Thyroid gland (tissue), 4 donors: ENCODE measurements at regions not wholly inside any gene's neighbourhood (a gene's known extent, or its start where the extent isn't known, plus 50 kb on each side); places are given as distances from the start of the nearest gene placed in this dataset.
"Not testable (repeated sequence)": the region's sequence is repeated elsewhere in the genome, so short reads cannot be mapped to it uniquely, and the experiment has no call there.

ENCODE experiments used
- DNase-seq, 2 donors: peaks; one replicate each; pipeline ENCODE4 v3.0.0-alpha.2; 2019
- H3K27ac ChIP-seq, 3 donors: fragments of 200-600 bp; sonication (generic); 1 replicate in 2 of 3; 2 replicates in 1 of 3; pipeline ENCODE4 v1.5.1; 2016 to 2019; ENCODE audit warnings: mild to moderate bottlenecking in 1 of 3, moderate library complexity in 1 of 3
- H3K27me3 ChIP-seq: fragments of 200-600 bp; sonication (generic); one replicate; pipeline ENCODE4 v1.5.1; 2019
- H3K36me3 ChIP-seq, 2 donors: fragments of 200-600 bp; sonication (generic); one replicate each; pipeline ENCODE4 v1.5.1; 2016 to 2019
- H3K4me1 ChIP-seq, 2 donors: fragments of 200-600 bp; sonication (generic); one replicate each; pipeline ENCODE4 v1.5.1; 2017 to 2019
- H3K4me3 ChIP-seq, 3 donors: fragments of 200-600 bp; sonication (generic); replicated peaks in 1 of 3; 1 replicate in 2 of 3; 2 replicates in 1 of 3; pipeline ENCODE4 v1.5.1; 2016; ENCODE audit warnings: mild to moderate bottlenecking in 1 of 3
- H3K9me3 ChIP-seq: fragments of 200-600 bp; sonication (generic); one replicate; pipeline ENCODE4 v1.5.1; 2017
- POLR2A ChIP-seq, 2 donors: fragments of 450-650 bp; IDR thresholded peaks; one replicate each; pipeline ENCODE4 v1.6.1; 2017; ENCODE audit warnings: antibody characterized with exemption in 2 of 2, mild to moderate bottlenecking in 2 of 2, moderate library complexity in 1 of 2
- WGBS, 2 donors: methylation state at CpG; one replicate each; pipeline ENCODE4 v1.1.5; 2017; 5-methylcytosine and 5-hydroxymethylcytosine counted together
- intact Hi-C: fragments of 100-400 bp; cut with DNase I; formaldehyde crosslinking; loops from one replicate; pipeline ENCODE4 v1.15.1; 2023
- TF ChIP-seq, protein P1 (sequence below), 6 experiments: fragments of 200-600 bp in 3 of 6; fragments of 450-650 bp in 3 of 6; sonication (generic) in 3 of 6; IDR thresholded peaks; one replicate each; pipeline ENCODE4 v1.5.1; 2016 to 2019; ENCODE audit warnings: antibody characterized with exemption in 6 of 6, mild to moderate bottlenecking in 2 of 6, inconsistent platforms in 1 of 6, moderate library complexity in 1 of 6

DNA sequence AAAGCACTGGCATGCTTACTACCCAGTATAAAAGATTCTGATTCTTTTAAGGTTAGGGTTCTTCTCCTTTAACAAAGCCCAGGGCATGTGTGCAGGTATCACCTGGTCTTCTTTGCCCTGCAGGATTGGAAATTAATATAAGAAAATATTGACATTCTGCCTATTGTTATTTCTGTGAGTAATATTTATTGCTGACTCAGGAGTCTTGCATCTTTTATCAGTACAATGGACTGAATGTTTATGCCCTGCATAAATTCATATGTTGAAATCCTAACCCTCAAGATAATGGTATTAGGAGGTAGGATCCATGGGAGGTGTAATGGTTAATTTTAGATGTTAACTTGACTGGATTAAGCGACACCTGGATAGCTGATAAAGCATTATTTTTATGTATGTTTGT lies 189.0 kb downstream of the LRRC70 start:
- DNase-seq, result no peak
- H3K9me3 ChIP-seq, result no peaks in the 10 kb centered on the region
- H3K27me3 ChIP-seq, result no peaks in the 10 kb centered on the region
- intact Hi-C loops, result no loop called here
- H3K36me3 ChIP-seq, result no peaks in the 10 kb centered on the region
- no peaks in the 10 kb centered on the region for H3K4me1 ChIP-seq
- TF ChIP-seq, protein P1, sequence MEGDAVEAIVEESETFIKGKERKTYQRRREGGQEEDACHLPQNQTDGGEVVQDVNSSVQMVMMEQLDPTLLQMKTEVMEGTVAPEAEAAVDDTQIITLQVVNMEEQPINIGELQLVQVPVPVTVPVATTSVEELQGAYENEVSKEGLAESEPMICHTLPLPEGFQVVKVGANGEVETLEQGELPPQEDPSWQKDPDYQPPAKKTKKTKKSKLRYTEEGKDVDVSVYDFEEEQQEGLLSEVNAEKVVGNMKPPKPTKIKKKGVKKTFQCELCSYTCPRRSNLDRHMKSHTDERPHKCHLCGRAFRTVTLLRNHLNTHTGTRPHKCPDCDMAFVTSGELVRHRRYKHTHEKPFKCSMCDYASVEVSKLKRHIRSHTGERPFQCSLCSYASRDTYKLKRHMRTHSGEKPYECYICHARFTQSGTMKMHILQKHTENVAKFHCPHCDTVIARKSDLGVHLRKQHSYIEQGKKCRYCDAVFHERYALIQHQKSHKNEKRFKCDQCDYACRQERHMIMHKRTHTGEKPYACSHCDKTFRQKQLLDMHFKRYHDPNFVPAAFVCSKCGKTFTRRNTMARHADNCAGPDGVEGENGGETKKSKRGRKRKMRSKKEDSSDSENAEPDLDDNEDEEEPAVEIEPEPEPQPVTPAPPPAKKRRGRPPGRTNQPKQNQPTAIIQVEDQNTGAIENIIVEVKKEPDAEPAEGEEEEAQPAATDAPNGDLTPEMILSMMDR (IDR thresholded peaks at IDR 0.05), result no peak
- no peak for TF ChIP-seq POLR2A (IDR thresholded peaks at IDR 0.05)
- 81 to 92% methylated on average over 1 of the region's 1 CpG for whole genome bisulfite sequencing, 2 donors
- H3K27ac ChIP-seq, result no peak overlapping the region
- H3K4me3 ChIP-seq, result no peak overlapping the region

DNA sequence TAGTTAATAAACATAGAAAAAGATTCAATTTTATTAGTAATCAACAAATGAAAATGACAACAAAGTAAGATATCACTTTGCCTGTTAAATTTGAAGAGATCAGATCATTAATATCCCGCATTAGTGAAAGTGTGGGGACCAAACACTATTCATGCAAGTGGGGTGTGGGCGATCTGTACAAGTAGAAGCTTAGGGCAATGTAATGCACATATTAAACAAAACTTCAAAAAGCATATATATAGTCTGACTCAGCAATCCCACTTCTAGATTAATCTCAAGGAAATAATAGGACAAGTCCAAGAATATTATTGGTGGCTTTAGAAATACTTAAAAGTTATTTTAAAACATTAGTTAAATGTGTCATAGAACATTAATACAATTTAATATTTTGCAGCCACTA lies 188.5 kb downstream of the LRRC70 start:
- 94 to 97% methylated on average over 2 of the region's 2 CpGs for WGBS, 2 donors
- DNase-seq, result no peak
- H3K9me3 ChIP-seq, result no peaks in the 10 kb centered on the region
- H3K27me3 ChIP-seq, result no peaks in the 10 kb centered on the region
- intact Hi-C loops, result no loop called here
- no peaks in the 10 kb centered on the region for H3K36me3 ChIP-seq
- no peak overlapping the region for H3K27ac ChIP-seq
- TF ChIP-seq, protein P1 (IDR thresholded peaks at IDR 0.05), result no peak
- TF ChIP-seq POLR2A (IDR thresholded peaks at IDR 0.05), result no peak
- no peak overlapping the region for H3K4me3 ChIP-seq
- H3K4me1 ChIP-seq, result no peaks in the 10 kb centered on the region

DNA sequence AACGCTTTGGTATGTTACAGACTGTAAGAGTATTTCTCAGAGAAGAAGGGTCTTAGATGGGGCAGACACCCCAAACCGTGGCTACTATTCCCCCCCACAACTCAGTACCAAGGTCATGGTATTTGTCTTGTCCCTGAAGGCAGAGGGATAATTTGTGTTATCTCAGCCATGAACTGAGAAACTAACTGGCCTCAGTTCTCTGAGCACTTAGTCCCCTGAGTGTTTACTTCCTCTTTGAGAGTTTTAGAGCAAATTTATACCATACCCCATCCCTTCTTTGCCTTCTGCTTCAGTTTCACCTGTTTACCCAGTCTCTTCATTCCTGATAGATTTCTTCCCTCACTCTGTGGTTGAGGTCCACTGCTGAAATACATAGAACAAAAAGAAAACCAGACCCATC lies 183.9 kb downstream of the LRRC70 start:
- Histone ChIP-seq H3K4me3 (no peak overlapping the region), H3K27me3 (no peaks in the 10 kb centered on the region), H3K4me1 (no peaks in the 10 kb centered on the region), H3K36me3 (no peaks in the 10 kb centered on the region), H3K9me3 (no peaks in the 10 kb centered on the region), H3K27ac (no peak overlapping the region)
- WGBS, 2 donors, result 69 to 77% methylated on average over 2 of the region's 2 CpGs
- DNase-seq, result no peak
- intact Hi-C loops, result no loop called here
- TF ChIP-seq POLR2A (IDR thresholded peaks at IDR 0.05), result no peak
- TF ChIP-seq, protein P1 (IDR thresholded peaks at IDR 0.05), result no peak

DNA sequence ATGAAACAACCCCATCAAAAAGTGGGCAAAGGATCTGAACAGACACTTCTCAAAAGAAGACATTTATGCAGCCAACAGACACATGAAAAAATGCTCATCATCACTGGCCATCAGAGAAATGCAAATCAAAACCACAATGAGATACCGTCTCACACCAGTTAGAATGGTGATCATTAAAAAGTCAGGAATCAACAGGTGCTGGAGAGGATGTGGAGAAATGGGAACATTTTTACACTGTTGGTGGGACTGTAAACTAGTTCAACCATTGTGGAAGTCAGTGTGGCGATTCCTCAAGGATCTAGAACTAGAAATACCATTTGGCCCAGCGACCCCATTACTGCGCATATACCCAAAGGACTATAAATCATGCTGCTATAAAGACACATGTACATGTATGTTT lies 179.1 kb downstream of the LRRC70 start:
- H3K27me3 ChIP-seq, intact Hi-C loops, H3K4me3 ChIP-seq, H3K27ac ChIP-seq, H3K36me3 ChIP-seq, H3K4me1 ChIP-seq, DNase-seq, H3K9me3 ChIP-seq: not testable (repeated sequence)
- WGBS, 2 donors, result 94 to 98% methylated on average over 4 of the region's 4 CpGs

DNA sequence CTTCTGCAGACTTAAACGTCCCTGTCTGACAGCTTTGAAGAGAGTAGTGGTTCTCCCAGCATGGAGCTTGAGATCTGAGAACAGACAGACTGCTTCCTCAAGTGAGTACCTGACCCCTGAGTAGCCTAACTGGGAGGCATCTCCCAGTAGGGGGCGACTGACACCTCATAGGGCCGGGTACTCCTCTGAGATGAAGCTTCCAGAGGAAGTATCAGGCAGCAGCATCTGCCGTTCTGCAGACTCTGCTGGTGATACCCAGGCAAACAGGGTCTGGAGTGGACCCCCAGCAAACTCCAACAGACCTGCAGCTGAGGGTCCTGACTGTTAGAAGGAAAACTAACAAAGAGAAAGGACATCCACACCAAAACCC lies 174.4 kb downstream of the LRRC70 start:
- H3K36me3 ChIP-seq, H3K4me1 ChIP-seq, H3K27ac ChIP-seq, DNase-seq, H3K4me3 ChIP-seq, intact Hi-C loops, H3K27me3 ChIP-seq, H3K9me3 ChIP-seq: not testable (repeated sequence)
- WGBS, 2 donors, result 69 to 80% methylated on average over 4 of the region's 4 CpGs

DNA sequence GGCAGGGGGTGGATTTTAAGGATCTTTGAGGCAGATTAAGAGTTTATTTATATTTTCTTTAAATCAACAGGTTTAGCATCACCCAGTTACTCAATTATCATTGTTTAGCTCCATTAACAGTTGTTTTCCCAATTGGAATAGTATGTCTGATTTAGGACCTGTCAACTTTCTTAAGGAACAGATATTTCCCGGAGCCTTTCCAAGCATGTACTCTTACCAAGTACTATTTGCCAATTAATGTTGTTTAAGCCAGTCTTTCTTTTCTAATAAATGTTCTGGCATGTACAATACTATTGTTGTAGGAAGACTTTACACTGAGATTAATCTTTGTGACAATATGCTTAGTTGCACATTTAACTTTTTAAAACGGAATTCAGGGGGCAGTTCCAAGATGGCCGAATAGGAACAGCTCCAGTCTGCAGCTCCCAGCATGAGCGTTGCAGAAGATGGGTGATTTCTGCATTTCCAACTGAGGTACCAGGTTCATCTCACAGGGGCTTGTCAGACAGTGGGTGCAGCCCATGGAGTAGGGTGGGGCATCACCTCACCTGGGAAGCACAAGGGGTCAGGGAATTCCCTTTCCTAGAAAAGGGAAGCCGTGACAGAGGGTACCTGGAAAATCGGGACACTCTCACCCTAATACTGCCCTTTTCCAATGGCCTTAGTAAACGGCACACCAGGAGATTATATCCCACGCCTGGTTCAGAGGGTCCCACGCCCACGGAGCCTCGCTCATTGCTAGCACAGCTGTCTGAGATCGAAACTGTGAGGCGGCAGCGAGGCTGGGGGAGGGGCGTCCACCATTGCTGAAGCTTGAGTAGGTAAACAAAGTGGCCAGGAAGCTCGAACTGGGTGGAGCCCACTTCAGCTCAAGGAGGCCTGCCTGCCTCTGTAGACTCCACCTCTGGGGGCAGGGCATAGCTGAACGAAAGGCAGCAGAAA lies 173.7 kb downstream of the LRRC70 start:
- H3K27me3 ChIP-seq, H3K4me1 ChIP-seq, H3K36me3 ChIP-seq, H3K27ac ChIP-seq, H3K4me3 ChIP-seq, DNase-seq, H3K9me3 ChIP-seq, intact Hi-C loops: not testable (repeated sequence)
- WGBS, 2 donors, result 94 to 95% methylated on average over 17 of the region's 17 CpGs
